ENCODE measurements at regions not wholly inside any gene's neighbourhood (a gene's known extent, or its start where the extent isn't known, plus 50 kb on each side); places are given as distances from the start of the nearest gene placed in this dataset.

DNA sequence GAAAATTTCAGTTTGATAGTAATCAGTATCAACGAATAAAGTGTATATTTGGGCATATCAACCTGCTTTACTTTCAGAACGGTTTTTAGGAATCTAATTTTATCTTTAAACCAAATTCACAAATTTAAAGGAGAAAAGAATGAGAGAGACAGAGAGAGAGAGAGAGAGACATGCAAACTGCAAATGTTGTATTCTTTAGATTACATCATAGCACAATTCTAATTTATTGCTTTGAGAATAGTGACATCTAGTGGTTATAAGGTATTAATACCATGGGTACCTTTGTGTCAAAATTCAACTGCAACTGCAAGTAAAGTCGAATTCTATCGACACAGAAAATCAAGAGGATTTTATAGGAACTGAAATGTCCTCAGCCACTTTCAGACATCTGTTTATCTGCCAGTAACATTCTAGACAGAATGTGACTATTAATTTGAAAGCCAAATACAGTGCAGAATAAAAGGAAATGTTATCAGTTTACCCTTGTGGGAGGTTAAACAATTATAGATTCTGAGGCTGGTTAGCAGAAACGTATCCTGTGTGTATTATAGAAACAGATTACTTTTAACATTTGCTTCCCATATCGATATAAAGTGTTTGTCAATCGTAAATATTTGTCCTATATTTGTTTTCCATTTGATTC lies 529.8 kb upstream of the VRK2 start:
- no peak for DNase-seq (ENCODE audit: low read depth)

DNA sequence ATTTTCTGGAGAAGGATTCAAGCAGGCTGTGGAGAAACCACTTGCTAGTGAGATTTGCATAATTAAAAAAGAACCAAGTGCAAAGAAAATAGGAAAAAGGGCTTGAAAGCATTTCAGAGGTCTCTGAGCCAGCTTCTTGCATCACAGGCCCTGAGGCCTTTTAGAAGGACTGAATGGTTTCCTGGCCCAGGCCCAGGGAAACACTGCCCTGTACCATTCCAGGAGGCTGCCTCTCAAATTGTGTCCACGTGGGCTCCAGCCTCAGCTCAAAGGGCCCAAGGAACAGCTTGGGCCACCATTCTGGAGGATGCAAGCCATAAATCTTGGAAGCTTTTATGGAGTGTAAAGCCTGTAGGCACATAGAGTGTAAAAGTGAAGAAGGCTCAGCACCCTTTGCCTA lies 523.3 kb upstream of the VRK2 start:
- DNase-seq (ENCODE audit: low read depth) = no peak

DNA sequence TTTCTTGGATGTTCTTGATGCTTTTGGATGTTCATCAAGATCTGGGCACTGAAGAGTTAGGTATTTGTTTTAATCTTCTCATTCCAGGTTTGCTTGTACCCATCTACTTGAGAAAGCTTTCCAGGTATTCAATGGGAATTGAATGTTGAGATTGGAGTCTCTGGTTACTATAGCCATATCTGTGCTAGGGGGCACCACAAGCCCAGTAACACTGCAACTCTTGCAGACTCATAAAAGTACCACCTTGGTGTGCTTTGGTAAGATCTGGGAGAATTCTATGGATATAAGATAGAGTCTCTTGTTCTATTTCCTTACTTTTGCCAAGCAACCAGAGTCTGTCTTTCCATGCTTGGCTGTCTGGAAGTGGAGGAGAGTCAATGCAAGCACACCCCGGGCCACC lies 518.9 kb upstream of the VRK2 start:
- no peak for DNase-seq (ENCODE audit: low read depth)

DNA sequence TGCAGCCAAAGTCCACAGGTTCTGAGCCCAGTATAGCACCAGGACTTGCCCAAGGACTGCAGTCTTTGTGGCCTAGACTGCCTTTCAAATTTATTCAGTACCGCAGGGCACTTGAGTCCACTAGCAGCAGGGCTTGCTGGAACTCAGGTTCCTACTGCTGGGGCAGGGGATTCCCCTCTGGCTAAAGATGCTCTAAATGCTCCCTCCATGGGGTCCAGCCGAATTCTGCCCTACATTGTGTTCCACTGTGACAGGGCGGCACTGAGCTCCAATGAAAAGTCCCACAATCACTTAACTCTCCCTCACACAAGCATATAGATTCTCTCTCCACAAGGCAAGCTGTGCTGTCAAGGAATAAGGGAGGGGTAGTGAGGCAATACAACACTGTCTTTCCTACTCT lies 518.1 kb upstream of the VRK2 start:
- DNase-seq (ENCODE audit: low read depth) = no peak

DNA sequence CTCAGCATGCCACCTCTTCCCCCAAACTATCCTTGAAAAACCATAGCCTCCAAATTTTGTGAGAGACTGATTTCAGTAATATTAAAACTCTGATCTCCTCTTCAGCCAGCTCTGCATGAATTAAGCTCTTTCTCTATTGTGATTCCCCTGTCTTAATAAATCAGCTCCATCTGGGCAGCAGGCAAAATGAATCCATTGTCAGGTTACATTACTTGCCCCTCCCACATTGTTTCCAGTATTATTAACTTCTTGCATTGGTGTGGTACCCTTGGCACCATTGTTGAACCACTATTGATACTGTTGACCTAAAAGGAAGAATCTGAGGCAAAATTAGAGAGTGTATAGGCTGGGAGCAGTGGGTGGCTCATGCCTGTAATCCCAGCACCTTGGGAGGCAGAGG lies 512.2 kb upstream of the VRK2 start:
- no peak for DNase-seq (ENCODE audit: low read depth)

DNA sequence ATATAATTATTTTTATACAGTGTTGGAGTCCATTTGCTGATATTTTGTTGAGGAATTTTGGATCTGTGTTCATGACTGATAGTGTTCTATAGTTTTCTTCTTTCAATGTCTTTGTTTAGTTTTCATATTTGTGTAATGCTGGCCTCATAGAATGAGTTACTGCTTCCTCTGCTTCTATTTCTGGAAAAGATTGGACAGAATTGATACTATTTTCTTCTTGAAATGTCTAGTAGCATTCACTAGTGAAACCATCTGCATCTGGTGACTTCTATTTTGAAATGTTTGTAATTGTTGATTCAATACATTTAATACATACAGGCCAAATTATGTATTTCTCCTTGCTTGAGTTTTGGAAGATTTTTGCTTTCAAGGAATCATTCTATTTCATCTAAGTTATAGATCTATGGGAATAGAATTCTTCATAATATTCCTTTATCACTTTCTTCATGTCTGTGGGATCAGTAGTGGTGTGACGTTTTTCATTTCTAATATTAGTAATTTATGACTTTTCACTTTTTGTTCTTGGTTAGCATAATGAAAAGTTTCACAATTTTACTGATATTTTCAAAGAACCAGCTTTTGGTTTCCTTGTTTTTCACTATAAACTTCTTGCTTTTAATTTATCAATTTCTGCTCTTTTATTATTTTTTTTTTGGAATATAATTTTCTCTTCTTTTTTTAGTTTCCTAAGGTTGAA lies 509.9 kb upstream of the VRK2 start:
- DNase-seq (ENCODE audit: low read depth) = no peak

DNA sequence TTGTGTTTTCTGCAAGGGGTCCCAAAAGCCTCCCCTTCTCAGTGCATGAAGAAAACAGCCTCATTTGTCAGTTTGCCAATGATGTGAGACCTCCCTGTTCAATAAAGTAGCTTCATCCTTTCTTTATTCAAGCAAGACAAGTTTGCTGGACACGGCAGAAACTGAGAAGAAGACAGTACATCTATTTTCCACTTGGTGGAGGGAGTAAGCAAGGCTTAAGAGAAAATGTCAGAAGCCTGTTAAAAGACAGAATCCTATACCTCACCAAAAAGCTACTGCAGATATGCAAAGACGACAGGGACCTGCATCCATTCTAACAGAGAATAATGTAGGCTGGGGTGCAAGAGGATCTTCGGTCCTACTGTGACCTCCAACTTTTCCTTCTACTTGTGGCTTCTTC lies 506.8 kb upstream of the VRK2 start:
- no peak for DNase-seq (ENCODE audit: low read depth)

DNA sequence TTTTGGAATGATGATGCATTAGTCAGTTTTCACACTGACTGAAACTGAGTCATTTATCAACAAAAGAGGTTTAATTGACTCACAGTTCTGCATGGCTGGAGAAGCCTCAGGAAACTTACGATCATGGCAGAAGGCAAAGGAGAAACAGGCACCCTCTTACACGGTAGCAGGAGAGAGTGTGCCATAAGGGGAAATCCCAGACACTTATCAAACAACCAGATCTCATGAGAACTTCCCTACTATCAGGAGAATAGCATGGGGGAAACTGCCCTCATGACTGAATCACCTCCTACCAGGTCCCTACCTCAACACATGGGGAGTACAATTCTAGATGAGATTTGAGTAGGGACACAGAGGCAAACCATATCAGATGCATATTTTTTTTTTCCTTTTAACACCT lies 504.5 kb upstream of the VRK2 start:
- no peak for DNase-seq (ENCODE audit: low read depth)

DNA sequence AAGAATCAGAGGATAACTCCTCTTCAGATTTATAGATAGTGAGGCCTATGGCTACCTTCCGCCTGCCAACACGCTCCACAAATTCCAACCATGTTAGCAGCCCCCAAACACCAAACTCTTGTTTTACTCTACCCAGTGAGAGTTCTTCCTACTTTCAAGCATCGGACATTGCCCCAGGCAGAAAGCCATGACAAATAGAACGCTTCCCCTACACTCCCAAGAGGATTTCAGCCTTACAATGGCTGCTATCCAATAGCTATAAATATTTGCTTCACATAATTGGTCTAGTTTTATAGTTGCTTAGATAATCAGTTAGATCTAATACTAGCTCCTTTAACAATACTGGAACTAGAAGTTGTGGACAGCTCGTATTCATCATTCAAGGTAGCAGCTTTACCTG lies 503.4 kb upstream of the VRK2 start:
- DNase-seq (ENCODE audit: low read depth) = no peak

DNA sequence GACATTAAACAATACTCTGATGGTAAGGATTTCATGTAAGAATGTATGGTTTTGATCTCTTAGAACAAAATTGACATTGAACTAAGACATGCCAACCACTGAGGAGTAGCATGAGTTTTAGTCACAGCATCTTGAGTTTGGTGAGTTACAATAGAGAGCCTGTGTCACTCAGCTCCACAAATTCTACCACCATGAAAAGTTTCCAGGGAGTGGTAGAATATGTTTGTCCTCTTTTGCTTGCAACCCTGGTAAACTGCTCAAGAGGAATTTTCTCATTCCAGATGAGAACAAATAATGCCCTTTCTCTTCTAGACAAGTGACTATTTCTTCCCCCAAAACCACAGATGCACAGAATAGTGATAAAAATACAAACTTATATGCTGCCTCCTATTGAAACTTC lies 502.0 kb upstream of the VRK2 start:
- no peak for DNase-seq (ENCODE audit: low read depth)

DNA sequence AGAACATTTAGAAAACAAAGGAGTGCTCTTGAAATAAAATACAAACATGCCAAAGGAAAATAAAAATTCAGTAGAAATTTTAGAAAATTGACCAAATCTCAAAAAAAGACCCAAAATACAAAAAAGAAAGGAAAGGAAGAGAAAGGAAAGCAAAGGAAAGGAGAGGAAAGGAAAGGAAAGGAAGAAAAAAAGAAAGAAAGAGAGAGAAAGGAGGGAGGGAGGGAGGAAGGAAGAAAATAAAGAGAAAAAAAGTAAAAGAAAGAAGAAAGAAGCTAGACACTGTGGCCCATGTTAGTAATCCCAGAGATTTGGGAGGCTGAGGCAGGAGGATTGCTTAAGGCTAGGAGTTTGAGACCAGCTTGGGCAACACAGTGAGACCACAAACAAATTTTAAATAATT lies 500.1 kb upstream of the VRK2 start:
- DNase-seq (ENCODE audit: low read depth) = no peak

DNA sequence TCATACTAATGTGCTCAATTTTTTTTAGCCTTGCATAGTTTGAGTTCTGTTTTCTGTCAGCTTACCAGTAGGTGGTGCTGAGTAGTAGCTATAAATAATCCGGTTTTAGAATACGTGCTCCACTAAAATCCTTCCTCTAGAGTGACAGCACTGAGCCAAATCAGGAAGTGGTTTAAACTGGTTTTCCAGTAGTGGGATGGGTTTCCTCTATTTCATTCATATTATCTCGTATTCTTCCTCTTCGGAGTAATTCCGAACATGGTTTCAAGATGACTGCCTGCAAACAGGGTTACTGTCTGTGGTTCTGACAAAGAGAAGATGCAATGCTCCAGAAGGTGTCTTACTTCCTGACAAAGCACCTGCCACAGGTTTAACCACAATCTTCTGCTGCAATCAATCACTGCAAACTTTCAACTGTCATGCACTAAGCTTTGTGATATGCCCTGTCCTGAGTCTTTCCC lies 496.9 kb upstream of the VRK2 start:
- DNase-seq (ENCODE audit: low read depth) = no peak

DNA sequence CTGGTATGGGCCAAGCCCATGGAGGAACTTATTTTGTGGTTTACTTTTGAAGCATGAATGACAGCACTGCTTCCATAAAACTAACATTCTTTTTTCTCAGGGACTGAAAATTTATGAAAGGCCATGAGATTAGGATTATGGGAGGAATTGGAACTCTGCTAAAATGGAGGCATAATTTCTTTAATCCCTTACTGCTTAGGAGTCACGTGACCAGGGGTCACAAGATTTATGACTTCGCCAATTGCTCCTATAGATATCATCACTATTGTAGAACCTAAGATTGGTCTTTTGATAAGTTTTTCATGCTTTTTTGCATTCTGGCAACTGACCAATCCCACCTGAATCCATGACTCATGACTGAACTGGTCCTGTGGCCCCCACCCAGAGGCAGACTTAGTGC lies 495.7 kb upstream of the VRK2 start:
- no peak for DNase-seq (ENCODE audit: low read depth)

DNA sequence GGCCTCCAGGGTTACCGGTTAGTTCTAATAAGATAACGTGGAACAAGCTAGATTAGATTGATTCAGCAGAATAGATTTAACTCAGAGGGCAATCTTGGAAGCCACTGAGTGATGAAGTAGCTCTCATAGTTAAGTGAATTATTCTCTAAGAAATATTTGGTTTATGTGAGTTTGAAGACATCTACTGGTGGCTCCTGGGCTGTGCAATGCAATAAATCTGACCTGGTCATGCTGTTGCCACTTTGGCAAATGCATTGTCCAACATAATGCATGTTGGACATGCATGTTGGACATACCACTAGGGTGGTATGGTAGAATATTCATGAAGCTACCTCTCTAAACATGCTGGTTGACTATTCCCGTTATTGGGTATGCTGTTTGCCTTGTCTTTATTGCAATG lies 493.7 kb upstream of the VRK2 start:
- DNase-seq (ENCODE audit: low read depth) = no peak

DNA sequence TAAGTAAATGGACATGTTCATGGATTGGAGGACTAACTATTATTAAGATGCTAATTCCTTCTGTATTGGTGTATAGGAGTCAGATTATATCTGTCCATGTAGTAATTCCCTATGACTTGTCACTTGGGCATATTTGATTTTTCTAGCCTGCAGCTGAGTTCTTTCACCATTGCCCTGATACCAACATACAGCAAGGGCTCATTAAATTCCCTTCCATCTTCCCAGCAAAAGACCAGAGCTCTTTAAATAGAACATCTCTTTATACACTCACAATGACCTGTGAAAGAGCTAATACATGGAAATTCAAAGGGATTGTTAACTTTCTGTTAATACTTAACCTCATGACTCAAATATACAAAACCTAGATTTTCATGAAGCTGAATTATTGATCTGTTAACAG lies 492.3 kb upstream of the VRK2 start:
- DNase-seq (ENCODE audit: low read depth) = no peak

DNA sequence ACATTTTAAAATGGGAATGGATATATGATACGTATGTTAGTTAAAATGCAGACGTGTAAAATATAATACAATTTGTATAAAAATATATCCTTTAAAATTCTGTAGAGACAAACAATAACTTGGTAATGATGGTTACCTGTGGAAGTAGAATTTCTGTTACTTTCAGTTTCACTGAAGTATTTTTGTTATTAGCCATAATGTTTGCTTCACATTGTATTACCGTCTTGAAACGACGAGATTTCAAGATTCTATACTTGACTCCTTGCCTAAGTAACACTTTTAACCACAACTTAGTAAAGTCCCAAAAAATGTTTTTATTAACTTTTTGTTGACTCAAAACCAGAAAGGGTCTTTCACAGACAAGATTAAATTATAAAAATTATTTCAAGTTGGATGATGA lies 488.3 kb upstream of the VRK2 start:
- no peak for DNase-seq (ENCODE audit: low read depth)

DNA sequence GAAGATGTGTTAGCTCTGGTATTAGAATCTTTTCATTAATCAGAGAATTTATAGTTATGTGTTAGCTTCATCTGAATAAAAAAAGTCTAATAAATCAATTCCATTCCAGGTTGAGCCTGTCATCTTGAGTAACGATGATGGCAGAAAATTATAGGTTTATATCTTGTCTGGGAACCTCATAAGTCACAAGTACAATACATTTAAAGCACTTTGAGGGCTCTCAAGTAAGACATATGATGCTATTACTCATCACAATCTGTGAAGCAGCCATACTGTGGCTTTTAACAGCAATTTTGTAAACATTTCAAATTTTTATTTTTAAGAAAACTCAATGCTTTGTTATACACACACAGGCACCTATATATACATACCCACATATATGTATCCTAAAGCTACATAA lies 484.1 kb upstream of the VRK2 start:
- no peak for DNase-seq (ENCODE audit: low read depth)

DNA sequence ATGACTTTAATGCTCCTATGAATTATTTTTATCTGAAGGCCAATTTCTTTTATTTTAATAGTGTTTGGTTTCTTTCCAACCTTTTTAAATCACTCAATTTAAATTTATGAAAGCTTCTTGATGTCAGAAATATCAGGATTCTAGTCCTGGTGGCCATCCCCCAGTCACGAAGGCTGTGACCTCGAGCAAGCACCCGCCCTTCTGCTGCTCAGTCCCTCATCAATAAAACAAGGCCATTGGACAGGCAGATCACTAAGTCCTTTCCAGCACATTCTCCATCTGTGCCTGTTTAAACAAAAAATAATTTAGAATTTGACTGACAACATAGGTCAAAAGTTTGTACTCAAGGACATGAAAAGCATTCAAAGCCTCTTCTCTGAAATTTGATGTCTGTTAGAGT lies 483.6 kb upstream of the VRK2 start:
- no peak for DNase-seq (ENCODE audit: low read depth)

DNA sequence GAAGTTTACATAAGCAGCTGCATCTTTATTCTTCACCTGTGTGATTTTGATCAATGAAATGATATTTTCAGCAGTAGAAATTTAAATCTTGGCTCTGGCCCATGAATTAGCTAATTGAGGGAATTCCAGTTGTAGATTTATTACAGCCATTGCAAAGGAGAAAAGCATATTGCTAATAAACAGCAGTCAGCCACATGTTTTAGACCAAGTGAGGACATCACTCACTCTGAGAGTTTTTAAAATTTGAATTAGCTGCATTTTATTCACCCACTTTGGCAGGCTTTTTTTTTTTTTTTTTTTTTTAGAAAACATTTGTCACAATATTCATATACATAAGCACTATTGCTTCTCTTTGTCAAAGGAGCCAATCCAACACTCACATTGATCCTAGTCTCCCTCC lies 479.4 kb upstream of the VRK2 start:
- no peak for DNase-seq (ENCODE audit: low read depth)

DNA sequence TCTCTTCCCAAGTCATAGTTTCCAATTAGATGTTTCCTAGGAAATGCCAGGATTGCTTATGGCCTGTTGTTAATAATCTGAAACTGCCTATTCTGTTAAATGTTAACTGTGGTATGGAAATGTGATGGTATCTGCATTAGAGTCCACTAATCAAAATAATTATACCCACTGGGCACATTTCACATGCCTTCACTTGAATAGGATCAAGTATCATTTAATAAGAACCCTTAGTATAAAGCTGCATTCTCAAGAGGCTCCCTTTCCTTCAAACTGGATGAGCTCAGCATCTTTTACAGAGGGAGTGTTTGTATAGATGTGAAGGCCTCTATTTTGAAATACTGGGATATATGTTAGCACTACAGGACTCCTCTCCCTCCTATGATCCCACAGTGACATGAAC lies 477.2 kb upstream of the VRK2 start:
- DNase-seq (ENCODE audit: low read depth) = no peak

DNA sequence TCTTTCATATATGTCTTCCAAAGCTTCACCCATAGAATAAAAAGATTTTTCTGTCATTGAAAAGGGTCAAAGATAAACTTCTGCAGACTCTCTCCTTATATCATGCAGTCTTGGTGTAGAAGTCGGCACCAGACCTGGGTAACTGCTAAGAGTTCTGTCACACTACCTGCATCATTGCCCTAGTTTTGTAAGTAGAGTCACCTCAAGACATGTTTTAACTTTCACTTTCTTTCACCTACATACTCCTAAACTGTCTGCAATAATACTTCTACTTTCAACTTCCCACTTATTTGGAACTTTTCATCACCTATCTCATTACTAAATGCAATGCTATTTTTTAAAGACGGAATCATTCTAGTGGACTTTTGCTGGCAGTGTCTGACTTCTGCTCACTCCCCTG lies 475.6 kb upstream of the VRK2 start:
- no peak for DNase-seq (ENCODE audit: low read depth)

DNA sequence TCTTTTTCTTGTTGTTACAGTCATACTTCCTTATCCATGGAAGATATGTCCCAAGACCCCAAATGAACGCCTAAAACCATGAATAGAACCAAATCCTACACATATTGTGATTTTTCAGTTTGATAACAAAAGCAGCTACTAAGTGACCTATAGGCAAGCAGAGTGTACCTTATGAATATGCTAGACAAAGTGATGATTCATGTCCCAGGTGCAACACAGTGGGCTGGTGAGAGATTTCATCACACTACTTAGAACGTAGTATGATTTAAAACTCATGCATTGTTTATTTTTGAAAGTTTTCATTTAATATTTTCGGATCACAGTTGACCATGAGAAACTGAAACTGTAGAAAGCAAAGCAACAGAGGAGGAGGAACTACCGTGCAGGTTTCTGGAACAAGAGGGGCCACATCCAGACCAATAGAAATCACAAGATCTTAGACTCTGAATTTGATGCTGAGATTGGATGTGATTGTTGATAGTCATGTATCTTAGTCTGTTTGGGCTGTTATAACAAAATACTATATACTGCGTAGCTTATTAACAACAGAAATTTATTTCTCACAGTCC lies 470.8 kb upstream of the VRK2 start:
- DNase-seq (ENCODE audit: low read depth) = no peak

DNA sequence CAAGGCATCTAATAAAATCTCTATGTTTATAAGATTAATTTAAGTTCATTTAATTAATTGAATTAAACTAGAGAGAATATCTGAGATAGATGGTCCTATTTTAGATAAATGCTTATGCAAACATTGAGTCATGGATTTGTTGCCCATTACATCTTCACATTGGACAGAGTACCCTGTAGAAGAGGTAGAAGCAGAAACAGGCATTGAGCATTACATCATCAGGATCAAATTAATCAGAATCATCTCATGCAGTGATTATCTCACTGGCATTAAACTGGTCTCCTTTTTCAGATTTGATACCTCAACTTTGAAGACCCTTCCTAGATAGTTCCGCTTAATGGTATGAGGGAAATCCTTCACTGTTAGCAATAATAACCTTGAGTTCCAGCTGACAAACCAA lies 469.6 kb upstream of the VRK2 start:
- no peak for DNase-seq (ENCODE audit: low read depth)

DNA sequence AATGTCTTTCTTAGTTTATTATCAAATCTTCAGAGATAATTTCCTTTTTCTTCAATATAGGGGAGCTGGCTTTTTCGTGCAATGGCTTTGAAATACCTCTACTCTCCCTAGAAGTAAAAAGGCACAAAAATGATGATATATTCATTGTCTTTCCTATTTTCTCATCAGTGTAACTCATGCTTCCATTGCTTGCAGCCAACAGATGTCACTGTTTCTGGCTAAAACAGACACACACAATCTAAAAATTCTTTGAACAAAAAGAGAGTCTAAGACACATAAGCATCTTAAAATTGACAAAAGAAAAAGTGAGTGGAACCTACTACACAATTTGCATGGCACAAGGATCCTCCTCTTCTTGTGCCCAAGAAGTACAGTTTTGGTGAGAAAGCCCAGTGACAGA lies 448.7 kb upstream of the VRK2 start:
- DNase-seq (ENCODE audit: low read depth) = no peak

Measured in activated T-cell treated with anti-CD3 and anti-CD28 coated beads for 1 hour (primary cell).